HG03103 (cell line): ENCODE measurements at regions not wholly inside any gene's neighbourhood (a gene's known extent, or its start where the extent isn't known, plus 50 kb on each side); places are given as distances from the start of the nearest gene placed in this dataset.

Source experiments
- ATAC-seq: cut with Tn5 transposase; IDR thresholded peaks from one replicate; pipeline ENCODE4 v1.9.1; 2021; ENCODE audit warnings: low read depth; ENCODE audit not compliant: unreplicated experiment

GRCh38 chr14:101063121-101063520 lies 159.6 kb upstream of the RTL1 start:
- no peak for ATAC-seq

GRCh38 chr14:101064121-101064661 lies 160.7 kb upstream of the RTL1 start:
- no peak for ATAC-seq

- no peak for ATAC-seq
Observed at GRCh38 chr14:101064718-101065117, 161.2 kb upstream of the RTL1 start.

GRCh38 chr14:101065246-101065645 lies 161.7 kb upstream of the RTL1 start:
- no peak for ATAC-seq

GRCh38 chr14:101065696-101066694 lies 162.5 kb upstream of the RTL1 start:
- ATAC-seq: no peak

- no peak for ATAC-seq
Observed at GRCh38 chr14:101066826-101067510, 163.4 kb upstream of the RTL1 start.

GRCh38 chr14:101068313-101069227 lies 165.0 kb upstream of the RTL1 start:
- no peak for ATAC-seq

- no peak for ATAC-seq
Observed at GRCh38 chr14:101069228-101069549, 165.7 kb upstream of the RTL1 start.

GRCh38 chr14:101069666-101070362 lies 166.3 kb upstream of the RTL1 start:
- no peak for ATAC-seq

- ATAC-seq: no peak
Observed at GRCh38 chr14:101070540-101071492, 167.3 kb upstream of the RTL1 start.

GRCh38 chr14:101071493-101071906 lies 168.0 kb upstream of the RTL1 start:
- no peak for ATAC-seq

GRCh38 chr14:101072070-101072469 lies 168.5 kb upstream of the RTL1 start:
- ATAC-seq: no peak

- no peak for ATAC-seq
Observed at GRCh38 chr14:101072531-101072930, 169.0 kb upstream of the RTL1 start.

- ATAC-seq: peak; percentile 85
Observed at GRCh38 chr14:101072945-101073597, 169.5 kb upstream of the RTL1 start.

- no peak for ATAC-seq
Observed at GRCh38 chr14:101073598-101073965, 170.1 kb upstream of the RTL1 start.

GRCh38 chr14:101074196-101075024 lies 170.9 kb upstream of the RTL1 start:
- no peak for ATAC-seq

- peak; percentile 45 for ATAC-seq
Observed at GRCh38 chr14:101075025-101075800, 171.7 kb upstream of the RTL1 start.
